ENCODE measurements at regions not wholly inside any gene's neighbourhood (a gene's known extent, or its start where the extent isn't known, plus 50 kb on each side); places are given as distances from the start of the nearest gene placed in this dataset.

DNA sequence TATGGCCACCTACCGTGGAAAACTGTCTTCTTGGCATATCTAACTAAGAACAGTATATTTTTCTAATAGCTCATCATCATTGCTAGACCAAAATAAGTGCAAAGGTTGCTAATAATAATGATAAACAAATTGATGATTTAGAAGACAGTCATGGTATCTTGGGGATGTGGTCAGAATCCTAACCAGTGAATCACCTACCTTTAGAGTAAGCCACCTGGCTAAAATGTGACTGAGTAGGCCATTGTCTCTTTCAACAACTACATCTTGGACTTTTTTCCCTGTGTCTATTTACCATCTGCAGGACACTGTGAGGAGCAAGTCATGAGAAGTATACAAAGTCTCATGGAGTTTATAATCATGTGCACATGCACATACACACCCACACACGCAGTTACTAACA is 273.5 kb upstream of the SEMA6D start:
- TF ChIP-seq, protein P1, sequence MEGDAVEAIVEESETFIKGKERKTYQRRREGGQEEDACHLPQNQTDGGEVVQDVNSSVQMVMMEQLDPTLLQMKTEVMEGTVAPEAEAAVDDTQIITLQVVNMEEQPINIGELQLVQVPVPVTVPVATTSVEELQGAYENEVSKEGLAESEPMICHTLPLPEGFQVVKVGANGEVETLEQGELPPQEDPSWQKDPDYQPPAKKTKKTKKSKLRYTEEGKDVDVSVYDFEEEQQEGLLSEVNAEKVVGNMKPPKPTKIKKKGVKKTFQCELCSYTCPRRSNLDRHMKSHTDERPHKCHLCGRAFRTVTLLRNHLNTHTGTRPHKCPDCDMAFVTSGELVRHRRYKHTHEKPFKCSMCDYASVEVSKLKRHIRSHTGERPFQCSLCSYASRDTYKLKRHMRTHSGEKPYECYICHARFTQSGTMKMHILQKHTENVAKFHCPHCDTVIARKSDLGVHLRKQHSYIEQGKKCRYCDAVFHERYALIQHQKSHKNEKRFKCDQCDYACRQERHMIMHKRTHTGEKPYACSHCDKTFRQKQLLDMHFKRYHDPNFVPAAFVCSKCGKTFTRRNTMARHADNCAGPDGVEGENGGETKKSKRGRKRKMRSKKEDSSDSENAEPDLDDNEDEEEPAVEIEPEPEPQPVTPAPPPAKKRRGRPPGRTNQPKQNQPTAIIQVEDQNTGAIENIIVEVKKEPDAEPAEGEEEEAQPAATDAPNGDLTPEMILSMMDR (IDR thresholded peaks at IDR 0.05; ENCODE audit: low read length): no peak
- no peak for TF ChIP-seq EZH2phosphoT487 (IDR thresholded peaks at IDR 0.05; ENCODE audit: low read length)

Data from MM.1S (cell line).